ENCODE measurements at regions not wholly inside any gene's neighbourhood (a gene's known extent, or its start where the extent isn't known, plus 50 kb on each side); places are given as distances from the start of the nearest gene placed in this dataset.

- TF ChIP-seq PRDM1 (tag by site-specific recombination; IDR thresholded peaks at IDR 0.05), result no peak
These were observed 272.0 kb upstream of the CXXC4 start (continued) for GRCh38 chr4:104766676-104767075.

GRCh38 chr4:104772849-104773248 is 278.2 kb upstream of the CXXC4 start:
- TF ChIP-seq ATF2 (tag by site-specific recombination; IDR thresholded peaks at IDR 0.05; ENCODE audit: low read depth) (no peak), ZSCAN30 (tag by site-specific recombination; IDR thresholded peaks at IDR 0.05) (no peak), ZNF560 (tag by site-specific recombination; IDR thresholded peaks at IDR 0.05; ENCODE audit: borderline replicate concordance) (no peak), KLF1 (tag by site-specific recombination; IDR thresholded peaks at IDR 0.05) (no peak), ZNF521 (tag by site-specific recombination; IDR thresholded peaks at IDR 0.05) (no peak), ZNF280C (tag by site-specific recombination; IDR thresholded peaks at IDR 0.05) (no peak), ZSCAN5A (tag by site-specific recombination; IDR thresholded peaks at IDR 0.05) (no peak), ZNF558 (tag by site-specific recombination; IDR thresholded peaks at IDR 0.05) (no peak), ZNF19 (tag by site-specific recombination; IDR thresholded peaks at IDR 0.05; ENCODE audit: low read depth) (no peak)
- Histone ChIP-seq H3K27ac (ENCODE audit: extremely low read depth, low read depth, low read length) (no peak overlapping the region), H3K4me1 (ENCODE audit: control insufficient read depth, insufficient read depth, low read length) (no peaks in the 10 kb centered on the region), H3K36me3 (ENCODE audit: control insufficient read depth in 2 of 2, insufficient read depth in 1 of 2, low read length in 2 of 2) (no peaks in the 10 kb centered on the region), H3K4me3 (ENCODE audit: low read depth, low read length) (no peak overlapping the region), H3K9me3 (ENCODE audit: control insufficient read depth, insufficient read depth, low read depth, low read length) (no peaks in the 10 kb centered on the region)
- POLR2A ChIA-PET, result no interaction called here
- CTCF ChIA-PET, result no interaction called here

GRCh38 chr4:104795264-104795939 is 300.7 kb upstream of the CXXC4 start:
- no peaks in the 10 kb centered on the region for H3K4me1 ChIP-seq (ENCODE audit: control insufficient read depth, insufficient read depth, low read length)
- H3K36me3 ChIP-seq (ENCODE audit: control insufficient read depth in 2 of 2, insufficient read depth in 1 of 2, low read length in 2 of 2), result no peaks in the 10 kb centered on the region
- ChIA-PET CTCF (no interaction called here), POLR2A (no interaction called here)
- no peak for TF ChIP-seq ATF2 (tag by site-specific recombination; IDR thresholded peaks at IDR 0.05; ENCODE audit: low read depth)
- no peak overlapping the region for H3K27ac ChIP-seq (ENCODE audit: extremely low read depth, low read depth, low read length)
- H3K9me3 ChIP-seq (ENCODE audit: control insufficient read depth, insufficient read depth, low read depth, low read length), result no peaks in the 10 kb centered on the region
- H3K4me3 ChIP-seq (ENCODE audit: low read depth, low read length), result no peak overlapping the region

GRCh38 chr4:104811727-104812126 is 317.0 kb upstream of the CXXC4 start:
- no peak overlapping the region for H3K27ac ChIP-seq (ENCODE audit: extremely low read depth, low read depth, low read length)
- H3K9me3 ChIP-seq (ENCODE audit: control insufficient read depth, insufficient read depth, low read depth, low read length), result no peaks in the 10 kb centered on the region
- no peaks in the 10 kb centered on the region for H3K4me1 ChIP-seq (ENCODE audit: control insufficient read depth, insufficient read depth, low read length)
- H3K36me3 ChIP-seq (ENCODE audit: control insufficient read depth in 2 of 2, insufficient read depth in 1 of 2, low read length in 2 of 2), result no peaks in the 10 kb centered on the region
- H3K4me3 ChIP-seq (ENCODE audit: low read depth, low read length), result no peak overlapping the region
- ChIA-PET POLR2A (no interaction called here), CTCF (no interaction called here)
- TF ChIP-seq REPIN1 (tag by site-specific recombination; IDR thresholded peaks at IDR 0.05; ENCODE audit: low read depth), result no peak
- no peak for TF ChIP-seq ZNF701 (tag by site-specific recombination; IDR thresholded peaks at IDR 0.05)
- no peak for TF ChIP-seq ZNF558 (tag by site-specific recombination; IDR thresholded peaks at IDR 0.05)
- TF ChIP-seq ZNF292 (tag by site-specific recombination; IDR thresholded peaks at IDR 0.05; ENCODE audit: borderline replicate concordance, low read depth), result no peak
- no peak for TF ChIP-seq PRDM6 (tag by site-specific recombination; IDR thresholded peaks at IDR 0.05)
- TF ChIP-seq HIC1 (tag by site-specific recombination; IDR thresholded peaks at IDR 0.05), result no peak
- TF ChIP-seq ZNF341 (tag by site-specific recombination; IDR thresholded peaks at IDR 0.05; ENCODE audit: low read depth), result no peak
- no peak for TF ChIP-seq GLI2 (tag by site-specific recombination; IDR thresholded peaks at IDR 0.05; ENCODE audit: borderline replicate concordance, low read depth)
- TF ChIP-seq ZNF571 (tag by site-specific recombination; IDR thresholded peaks at IDR 0.05), result no peak

Data from HEK293 (cell line).